Epithelial cell of esophagus (primary cell): ENCODE measurements at regions not wholly inside any gene's neighbourhood (a gene's known extent, or its start where the extent isn't known, plus 50 kb on each side); places are given as distances from the start of the nearest gene placed in this dataset.
A peak's percentile ranks its signal among the peaks of the same experiment; 100 is the strongest.

Experiments
- DNase-seq: peaks from one replicate; pipeline ENCODE4 v3.0.0; 2010; ENCODE audit warnings: low read depth
- H3K4me3 ChIP-seq: 2 replicates; pipeline ENCODE4 v1.5.1; 2011; ENCODE audit warnings: mild to moderate bottlenecking, low read length, control low read depth
- CTCF ChIP-seq: IDR thresholded peaks from 2 replicates; pipeline ENCODE4 v1.5.1; 2011; ENCODE audit warnings: low read depth, mild to moderate bottlenecking, low read length, control low read depth, inconsistent platforms; ENCODE audit not compliant: insufficient read depth; ENCODE audit errors: missing control alignments

GRCh38 chr5:26828294-26828693 is 210.1 kb downstream of the CDH9 start:
- H3K4me3 ChIP-seq: no peak overlapping the region
- no peak for TF ChIP-seq CTCF
- DNase-seq: no peak

- TF ChIP-seq CTCF: no peak
- DNase-seq: no peak
- H3K4me3 ChIP-seq: no peak overlapping the region
Observed at GRCh38 chr5:26813235-26813634, 225.2 kb downstream of the CDH9 start.

GRCh38 chr5:26812714-26813113 is 225.7 kb downstream of the CDH9 start:
- no peak overlapping the region for H3K4me3 ChIP-seq
- no peak for DNase-seq
- no peak for TF ChIP-seq CTCF

- H3K4me3 ChIP-seq: no peak overlapping the region
- DNase-seq: no peak
- no peak for TF ChIP-seq CTCF
Observed at GRCh38 chr5:26807231-26808199, 230.9 kb downstream of the CDH9 start.

- no peak overlapping the region for H3K4me3 ChIP-seq
- no peak for DNase-seq
- TF ChIP-seq CTCF: no peak
Observed at GRCh38 chr5:26805076-26805475, 233.3 kb downstream of the CDH9 start.

- DNase-seq: no peak
- H3K4me3 ChIP-seq: no peak overlapping the region
- TF ChIP-seq CTCF: no peak
Observed at GRCh38 chr5:26802944-26803343, 235.4 kb downstream of the CDH9 start.

- DNase-seq: peak; percentile 15
- no peak overlapping the region for H3K4me3 ChIP-seq
- TF ChIP-seq CTCF: no peak
Observed at GRCh38 chr5:26791433-26791832, 247.0 kb downstream of the CDH9 start.
